OCI-LY1 (cell line): ENCODE measurements at regions not wholly inside any gene's neighbourhood (a gene's known extent, or its start where the extent isn't known, plus 50 kb on each side); places are given as distances from the start of the nearest gene placed in this dataset.
"Not testable (repeated sequence)": the region's sequence is repeated elsewhere in the genome, so short reads cannot be mapped to it uniquely, and the experiment has no call there.

Experiments
- CTCF ChIP-seq: fragments of 200-600 bp; sonication (generic), shearing (Covaris generic); IDR thresholded peaks from 2 replicates; pipeline ENCODE4 v1.5.1; 2017; ENCODE audit warnings: mild to moderate bottlenecking, antibody characterized with exemption, low read length, moderate library complexity, mixed read lengths
- EZH2 ChIP-seq: fragments of 200-600 bp; sonication (generic), shearing (Covaris generic); IDR thresholded peaks from 2 replicates; pipeline ENCODE4 v1.8.0; 2017; ENCODE audit warnings: borderline replicate concordance, mixed run types, mild to moderate bottlenecking, antibody characterized with exemption, low read length, moderate library complexity, mixed read lengths

GRCh38 chr11:33527738-33528137 lies 172.9 kb downstream of the C11orf91 start:
- not testable (repeated sequence) for TF ChIP-seq CTCF, EZH2
